ENCODE measurements at regions not wholly inside any gene's neighbourhood (a gene's known extent, or its start where the extent isn't known, plus 50 kb on each side); places are given as distances from the start of the nearest gene placed in this dataset.

GRCh38 chr1:38740487-38740886, 119.1 kb downstream of the RRAGC start (continued):
- TF ChIP-seq REST (IDR thresholded peaks at IDR 0.05; ENCODE audit: unreplicated experiment): no peak
- no peak for TF ChIP-seq POLR2AphosphoS5 (IDR thresholded peaks at IDR 0.05; ENCODE audit: low read depth)
- TF ChIP-seq STAT1 (IDR thresholded peaks at IDR 0.05; ENCODE audit: unreplicated experiment): no peak

GRCh38 chr1:38738207-38738606, 121.4 kb downstream of the RRAGC start:
- no peak overlapping the region for H3K4me3 Mint-ChIP-seq
- H3K27me3 Mint-ChIP-seq (ENCODE audit: insufficient read depth, low read depth, poor library complexity): peaks cover 6% of the 10 kb centered on the region
- no peak overlapping the region for H2AFZ ChIP-seq
- no peaks in the 10 kb centered on the region for H3K79me2 ChIP-seq (replicated peaks; ENCODE audit: insufficient read depth)
- 0 out of 2 replicates have a peak, but pooled peaks cover 3% of the 10 kb centered on the region for H3K9me2 ChIP-seq (ENCODE audit: insufficient read depth)
- H3K4me2 ChIP-seq: no peak overlapping the region
- H4K20me1 ChIP-seq (replicated peaks; ENCODE audit: insufficient read depth): no peaks in the 10 kb centered on the region
- H3K27me3 ChIP-seq (ENCODE audit: insufficient read depth): no peaks in the 10 kb centered on the region
- peaks cover 3% of the 10 kb centered on the region for H3K4me1 ChIP-seq (ENCODE audit: insufficient read depth)
- H3K9me3 Mint-ChIP-seq: no peaks in the 10 kb centered on the region
- peaks cover 14% of the 10 kb centered on the region for H3K4me1 Mint-ChIP-seq
- H3K4me3 ChIP-seq: no peak overlapping the region
- no peak overlapping the region for H3K27ac ChIP-seq (ENCODE audit: low read depth)
- H3K36me3 ChIP-seq (ENCODE audit: insufficient read depth): no peaks in the 10 kb centered on the region
- no peaks in the 10 kb centered on the region for H3F3A ChIP-seq (replicated peaks; ENCODE audit: low read depth)
- H3K27ac Mint-ChIP-seq: no peak overlapping the region
- ATAC-seq (peak; percentile 35; the same call in 2 of the 3 replicates), DNase-seq (ENCODE audit: low spot score) (no peak)
- H3K36me3 Mint-ChIP-seq (ENCODE audit: low read depth): no peaks in the 10 kb centered on the region; the same call in 2 of the 3 replicates
- TF ChIP-seq CREB1 (CRISPR knock-in tag; IDR thresholded peaks at IDR 0.05; ENCODE audit: low read depth) (no peak), ZNF331 (CRISPR knock-in tag; IDR thresholded peaks at IDR 0.05; ENCODE audit: low read depth) (no peak), STAT1 (IDR thresholded peaks at IDR 0.05; ENCODE audit: unreplicated experiment) (no peak), JUNB (IDR thresholded peaks at IDR 0.05; ENCODE audit: unreplicated experiment) (no peak), REST (IDR thresholded peaks at IDR 0.05; ENCODE audit: unreplicated experiment) (no peak), EZH2phosphoT487 (IDR thresholded peaks at IDR 0.05; ENCODE audit: unreplicated experiment) (no peak), POLR2AphosphoS5 (IDR thresholded peaks at IDR 0.05; ENCODE audit: low read depth) (no peak), EZH2 (IDR thresholded peaks at IDR 0.05; ENCODE audit: low read depth, unreplicated experiment) (no peak), CTCF (conservative IDR thresholded peaks at IDR 0.05; ENCODE audit: low read depth in 2 of 2) (no peak), ETS1 (IDR thresholded peaks at IDR 0.05) (no peak), ZNF114 (CRISPR knock-in tag; IDR thresholded peaks at IDR 0.05) (no peak)

All from GM23338 (cell line).